ENCODE measurements at regions not wholly inside any gene's neighbourhood (a gene's known extent, or its start where the extent isn't known, plus 50 kb on each side); places are given as distances from the start of the nearest gene placed in this dataset.

DNA sequence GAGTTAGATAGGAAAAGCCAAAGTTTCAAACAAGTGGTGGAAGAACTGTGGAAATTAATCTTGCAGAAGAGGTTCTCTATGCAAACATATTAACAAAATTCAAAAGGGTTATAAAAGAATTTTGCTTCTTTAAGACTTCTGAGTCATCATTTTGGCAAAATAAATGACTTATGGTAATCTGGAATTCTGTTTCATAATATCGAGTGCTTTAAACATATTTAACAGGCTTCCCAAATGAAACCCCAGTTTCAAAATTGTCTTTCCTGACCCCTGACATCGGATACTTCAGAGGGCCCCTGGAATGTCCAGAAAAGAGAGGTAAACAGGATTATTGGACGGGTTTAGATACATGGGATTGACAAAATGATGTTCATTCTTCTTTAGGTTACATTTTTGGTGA lies 444.6 kb downstream of the HTR7 start:
- TF ChIP-seq, protein P1, sequence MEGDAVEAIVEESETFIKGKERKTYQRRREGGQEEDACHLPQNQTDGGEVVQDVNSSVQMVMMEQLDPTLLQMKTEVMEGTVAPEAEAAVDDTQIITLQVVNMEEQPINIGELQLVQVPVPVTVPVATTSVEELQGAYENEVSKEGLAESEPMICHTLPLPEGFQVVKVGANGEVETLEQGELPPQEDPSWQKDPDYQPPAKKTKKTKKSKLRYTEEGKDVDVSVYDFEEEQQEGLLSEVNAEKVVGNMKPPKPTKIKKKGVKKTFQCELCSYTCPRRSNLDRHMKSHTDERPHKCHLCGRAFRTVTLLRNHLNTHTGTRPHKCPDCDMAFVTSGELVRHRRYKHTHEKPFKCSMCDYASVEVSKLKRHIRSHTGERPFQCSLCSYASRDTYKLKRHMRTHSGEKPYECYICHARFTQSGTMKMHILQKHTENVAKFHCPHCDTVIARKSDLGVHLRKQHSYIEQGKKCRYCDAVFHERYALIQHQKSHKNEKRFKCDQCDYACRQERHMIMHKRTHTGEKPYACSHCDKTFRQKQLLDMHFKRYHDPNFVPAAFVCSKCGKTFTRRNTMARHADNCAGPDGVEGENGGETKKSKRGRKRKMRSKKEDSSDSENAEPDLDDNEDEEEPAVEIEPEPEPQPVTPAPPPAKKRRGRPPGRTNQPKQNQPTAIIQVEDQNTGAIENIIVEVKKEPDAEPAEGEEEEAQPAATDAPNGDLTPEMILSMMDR (IDR thresholded peaks at IDR 0.05; ENCODE audit: insufficient read depth, low read length, poor library complexity, severe bottlenecking), result no peak
- TF ChIP-seq EZH2phosphoT487 (conservative IDR thresholded peaks at IDR 0.05; ENCODE audit: low read length), result no peak

All from SU-DHL-6 (cell line).